ENCODE measurements at regions not wholly inside any gene's neighbourhood (a gene's known extent, or its start where the extent isn't known, plus 50 kb on each side); places are given as distances from the start of the nearest gene placed in this dataset.

DNA sequence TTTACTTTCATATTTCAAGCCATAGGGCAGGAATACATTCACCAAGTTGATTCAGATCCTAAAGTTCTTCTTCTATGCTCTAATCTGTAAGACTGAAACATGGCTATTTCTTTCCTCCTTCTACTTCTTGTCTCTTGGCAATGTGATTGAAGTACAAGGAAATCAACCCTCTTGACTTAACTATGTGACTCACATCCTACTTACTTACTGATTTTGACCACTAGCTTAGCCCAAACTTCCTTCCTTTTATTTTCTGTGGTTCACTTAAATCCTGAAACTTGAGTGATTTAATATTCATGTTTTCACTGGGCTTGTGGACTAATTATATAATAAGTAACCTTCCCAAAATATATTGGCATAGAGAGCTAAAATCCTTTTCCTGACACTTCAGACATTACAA lies 111.2 kb upstream of the NOVA1 start:
- TF ChIP-seq EZH2phosphoT487 (IDR thresholded peaks at IDR 0.05; ENCODE audit: insufficient read depth, low read depth) (no peak), EZH2 (IDR thresholded peaks at IDR 0.05; ENCODE audit: insufficient read depth, poor library complexity, severe bottlenecking) (no peak)
